ENCODE measurements at regions not wholly inside any gene's neighbourhood (a gene's known extent, or its start where the extent isn't known, plus 50 kb on each side); places are given as distances from the start of the nearest gene placed in this dataset.

- no peak for TF ChIP-seq CTCF (IDR thresholded peaks at IDR 0.05)
- FAIRE-seq, result no peak
- Histone ChIP-seq H3K9me3 (no peaks in the 10 kb centered on the region), H3K36me3 (no peaks in the 10 kb centered on the region), H3K4me3 (no peak overlapping the region), H3K27me3 (no peaks in the 10 kb centered on the region), H3K4me1 (peaks cover 0 to 3% (median 0%) of the 10 kb centered on the region in 3 donors), H3K27ac (no peak overlapping the region)
- WGBS, 2 donors, result 42 to 55% methylated on average over 5 of the region's 5 CpGs
- intact Hi-C loops (cut with DNase I), result no loop called here
- no peak for ATAC-seq
- no peak for DNase-seq
Measured at GRCh38 chr2:128399690-128400291, 81.1 kb upstream of the HS6ST1 start.

GRCh38 chr2:128401680-128402079, 83.0 kb upstream of the HS6ST1 start:
- Histone ChIP-seq H3K9me3 (no peaks in the 10 kb centered on the region), H3K27me3 (no peaks in the 10 kb centered on the region), H3K4me1 (peaks cover 0 to 3% (median 0%) of the 10 kb centered on the region in 3 donors), H3K36me3 (no peaks in the 10 kb centered on the region), H3K4me3 (no peak overlapping the region), H3K27ac (no peak overlapping the region)
- TF ChIP-seq CTCF (IDR thresholded peaks at IDR 0.05), result no peak
- 97 to 100% methylated on average over 8 of the region's 8 CpGs for WGBS, 2 donors
- DNase-seq (peak in 1 of 6 donors; percentile 16), ATAC-seq (no peak), FAIRE-seq (no peak)
- intact Hi-C loops (cut with DNase I), result no loop called here

GRCh38 chr2:128402911-128403670, 84.4 kb upstream of the HS6ST1 start:
- Histone ChIP-seq H3K36me3 (no peaks in the 10 kb centered on the region), H3K4me1 (peaks cover 0 to 3% (median 0%) of the 10 kb centered on the region in 3 donors), H3K27ac (no peak overlapping the region), H3K4me3 (no peak overlapping the region), H3K9me3 (no peaks in the 10 kb centered on the region), H3K27me3 (no peaks in the 10 kb centered on the region)
- no peak for TF ChIP-seq CTCF (IDR thresholded peaks at IDR 0.05)
- ATAC-seq (no peak), DNase-seq (peak in 2 of 6 donors; percentile 7 to 32), FAIRE-seq (no peak)
- 85 to 91% methylated on average over 13 of the region's 13 CpGs for WGBS, 2 donors
- intact Hi-C loops (cut with DNase I), result no loop called here

- H3K4me1 ChIP-seq, result peaks cover 0 to 3% (median 0%) of the 10 kb centered on the region in 3 donors
- ATAC-seq (no peak), FAIRE-seq (no peak), DNase-seq (peak in 1 of 6 donors; percentile 10)
- H3K4me3 ChIP-seq, result no peak overlapping the region
- H3K36me3 ChIP-seq, result no peaks in the 10 kb centered on the region
- no peaks in the 10 kb centered on the region for H3K9me3 ChIP-seq
- intact Hi-C loops (cut with DNase I), result no loop called here
- peak overlapping the region in 2 of 4 donors; percentile 59 to 71 for H3K27ac ChIP-seq
- TF ChIP-seq CTCF (IDR thresholded peaks at IDR 0.05), result no peak
- 81 to 83% methylated on average over 5 of the region's 5 CpGs for WGBS, 2 donors
- H3K27me3 ChIP-seq, result no peaks in the 10 kb centered on the region
Measured at GRCh38 chr2:128403814-128404708, 85.4 kb upstream of the HS6ST1 start.

Measured in pancreas (tissue), 10 donors.